Heart left ventricle (tissue), 13 donors: ENCODE measurements at regions not wholly inside any gene's neighbourhood (a gene's known extent, or its start where the extent isn't known, plus 50 kb on each side); places are given as distances from the start of the nearest gene placed in this dataset.

Experiments
- POLR2A ChIP-seq, 2 donors: fragments of 450-650 bp; IDR thresholded peaks; one replicate each; pipeline ENCODE4 v1.6.1; 2017; ENCODE audit warnings: antibody characterized with exemption in 2 of 2, mild to moderate bottlenecking in 2 of 2, moderate library complexity in 2 of 2
- TF ChIP-seq, protein P1 (sequence below), 12 donors: fragments of 200-600 bp; sonication (generic) in 4 of 12; IDR thresholded peaks; one replicate each; pipeline versions ENCODE4 v1.5.0 to v1.8.0; 2018 to 2022; ENCODE audit warnings: antibody characterized with exemption in 12 of 12, mild to moderate bottlenecking in 5 of 12
- donor health status: ischemic (EF 13 %, LVEDD 7.1; RV severe dilation, severe dysfunction).
- donor health status: DM: no; HTN: yes; CAD: no.
- donor health status: DM: no; HTN: no; CAD: no.
- donor health status: ischemic (EF 25% LVEDD 6.9; RV normal size, moderate dysfunction).
- donor health status: ischemic (EF 25% LVEDD 5.7; RV mildly dilated, moderate dysfunction).
- donor health status: ischemic (EF 35%, LVEDD 5.7; RV mildly dilated, moderate dysfunction).
- donor health status: nonischemic (EF 11% LVEDD 7.7; RV severe dilation, severe dysfunction).
- donor health status: DM: yes; HTN: yes; CAD: no.
- donor health status: PGD.
- donor health status: ischemic (EF 29% LVEDD 5.4; RV normal size, mild dysfunction).
- donor health status: nonischemic (EF 23%, LVEDD 6.1; RV moderate dilation, normal function).

DNA sequence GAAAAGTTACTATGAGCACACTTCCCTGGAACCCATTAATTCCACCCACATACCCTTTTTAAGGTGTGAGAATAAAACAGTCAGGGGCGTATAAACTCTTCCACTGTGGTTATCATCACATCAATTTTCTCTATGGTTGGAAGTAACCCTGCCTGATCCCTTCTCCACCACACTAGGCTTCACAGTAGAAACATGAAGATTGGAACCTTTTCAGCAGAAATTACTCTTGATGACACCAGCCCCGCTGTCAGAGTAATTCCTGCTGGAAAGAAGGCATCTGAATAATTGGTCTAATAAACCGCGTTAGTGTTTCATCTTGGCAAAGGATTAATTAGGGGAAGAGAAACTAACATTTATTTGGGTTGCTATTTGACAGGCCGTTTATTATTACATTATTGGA, 278.4 kb downstream of the MFSD1 start:
- no peak for TF ChIP-seq POLR2A (IDR thresholded peaks at IDR 0.05)
- TF ChIP-seq, protein P1, sequence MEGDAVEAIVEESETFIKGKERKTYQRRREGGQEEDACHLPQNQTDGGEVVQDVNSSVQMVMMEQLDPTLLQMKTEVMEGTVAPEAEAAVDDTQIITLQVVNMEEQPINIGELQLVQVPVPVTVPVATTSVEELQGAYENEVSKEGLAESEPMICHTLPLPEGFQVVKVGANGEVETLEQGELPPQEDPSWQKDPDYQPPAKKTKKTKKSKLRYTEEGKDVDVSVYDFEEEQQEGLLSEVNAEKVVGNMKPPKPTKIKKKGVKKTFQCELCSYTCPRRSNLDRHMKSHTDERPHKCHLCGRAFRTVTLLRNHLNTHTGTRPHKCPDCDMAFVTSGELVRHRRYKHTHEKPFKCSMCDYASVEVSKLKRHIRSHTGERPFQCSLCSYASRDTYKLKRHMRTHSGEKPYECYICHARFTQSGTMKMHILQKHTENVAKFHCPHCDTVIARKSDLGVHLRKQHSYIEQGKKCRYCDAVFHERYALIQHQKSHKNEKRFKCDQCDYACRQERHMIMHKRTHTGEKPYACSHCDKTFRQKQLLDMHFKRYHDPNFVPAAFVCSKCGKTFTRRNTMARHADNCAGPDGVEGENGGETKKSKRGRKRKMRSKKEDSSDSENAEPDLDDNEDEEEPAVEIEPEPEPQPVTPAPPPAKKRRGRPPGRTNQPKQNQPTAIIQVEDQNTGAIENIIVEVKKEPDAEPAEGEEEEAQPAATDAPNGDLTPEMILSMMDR (IDR thresholded peaks at IDR 0.05), result no peak
